ENCODE measurements at regions not wholly inside any gene's neighbourhood (a gene's known extent, or its start where the extent isn't known, plus 50 kb on each side); places are given as distances from the start of the nearest gene placed in this dataset.

- no peak for DNase-seq (ENCODE audit: low read depth)
Observed at GRCh38 chr16:35506898-35507194, 2047.4 kb downstream of the TP53TG3F start.

DNA sequence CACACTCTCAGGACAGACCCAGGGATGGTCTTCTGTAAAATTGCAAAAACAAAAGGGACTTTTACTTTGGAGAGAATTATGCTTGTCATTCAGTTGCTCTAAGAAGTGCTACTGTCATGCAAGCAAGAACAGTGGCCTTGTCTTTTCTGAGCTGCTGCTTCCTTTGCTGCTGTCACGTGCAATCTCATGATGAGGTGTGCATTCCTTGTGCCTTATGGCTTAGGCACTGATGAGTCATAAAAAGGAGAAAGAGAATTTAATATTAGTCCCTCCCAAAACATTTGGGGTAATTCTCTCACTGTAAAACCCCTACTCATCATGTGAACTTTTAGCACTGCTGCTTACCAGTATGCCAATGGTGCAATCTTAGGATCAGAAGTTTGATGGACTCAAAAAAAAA lies 2051.3 kb downstream of the TP53TG3F start:
- no peak for DNase-seq (ENCODE audit: low read depth)

- DNase-seq (ENCODE audit: low read depth), result no peak
Observed at GRCh38 chr16:35516551-35516950, 2057.1 kb downstream of the TP53TG3F start.

GRCh38 chr16:35516971-35517370 lies 2057.6 kb downstream of the TP53TG3F start:
- no peak for DNase-seq (ENCODE audit: low read depth)

DNA sequence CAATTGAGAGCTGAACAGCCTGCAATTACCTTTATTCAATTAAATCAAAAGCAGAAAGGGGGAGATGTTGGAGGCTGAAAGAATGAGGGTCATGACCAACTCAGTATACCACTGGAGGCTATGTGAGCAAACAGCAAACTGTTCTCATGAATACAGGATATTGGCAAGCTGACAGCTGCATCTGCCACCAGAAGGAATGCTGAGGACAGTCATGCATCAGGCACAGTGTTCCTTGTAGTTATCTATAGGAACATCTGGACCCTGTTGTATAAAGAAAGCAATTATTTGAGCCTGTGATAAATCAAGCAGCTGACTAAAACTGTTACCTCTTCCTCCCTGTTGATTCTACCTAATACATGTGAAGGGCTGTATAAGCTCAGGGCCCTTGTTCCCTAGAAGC lies 2064.6 kb downstream of the TP53TG3F start:
- DNase-seq (ENCODE audit: low read depth), result no peak

DNA sequence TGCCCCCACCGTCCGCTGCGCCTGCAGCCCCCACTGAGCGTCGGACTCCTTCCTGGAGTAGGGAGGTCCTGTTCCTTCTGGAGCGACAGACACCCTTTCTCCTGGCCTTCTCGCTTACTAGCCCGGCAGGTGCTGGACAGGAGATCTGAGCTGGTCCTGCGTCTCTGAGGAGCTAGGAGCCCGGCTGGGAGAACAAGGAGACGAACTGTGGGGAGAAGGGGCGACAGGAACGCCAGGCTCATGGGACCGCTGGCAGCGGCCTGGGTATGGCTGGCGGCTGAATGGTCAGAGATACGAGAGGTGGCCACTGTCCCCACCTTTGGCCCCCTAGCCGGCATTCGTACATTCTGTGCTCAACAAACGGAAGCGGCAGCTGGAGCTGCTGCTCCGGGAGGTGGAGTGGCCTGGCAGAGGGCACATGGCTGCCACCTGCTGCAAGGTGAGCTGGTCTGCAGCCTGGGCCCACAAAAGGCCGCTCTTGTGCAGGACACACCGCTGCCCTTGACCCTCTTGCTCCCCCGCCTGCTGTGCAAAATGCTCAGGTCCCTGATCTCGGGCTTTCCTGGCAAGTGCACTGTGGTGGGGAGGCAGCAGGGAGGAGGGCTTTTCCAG lies 2066.7 kb downstream of the TP53TG3F start:
- DNase-seq (ENCODE audit: low read depth), result no peak

GRCh38 chr16:35532576-35532975 lies 2073.2 kb downstream of the TP53TG3F start:
- no peak for DNase-seq (ENCODE audit: low read depth)

DNA sequence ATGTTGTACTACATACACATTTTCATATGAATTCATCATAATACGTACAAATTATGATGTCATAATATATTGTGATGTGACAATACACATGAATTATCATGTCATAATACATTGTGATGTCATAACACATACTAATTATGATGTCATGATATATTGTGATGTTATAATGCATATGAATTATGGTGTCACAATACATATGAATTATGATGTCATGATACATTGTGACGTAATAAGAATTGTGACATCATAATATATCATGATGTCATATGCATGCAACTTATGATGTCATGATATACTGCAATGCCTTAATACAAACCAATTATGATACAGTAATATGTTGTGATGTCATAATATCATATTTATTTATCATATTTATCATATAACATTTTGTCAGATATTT lies 2074.3 kb downstream of the TP53TG3F start:
- no peak for DNase-seq (ENCODE audit: low read depth)

DNA sequence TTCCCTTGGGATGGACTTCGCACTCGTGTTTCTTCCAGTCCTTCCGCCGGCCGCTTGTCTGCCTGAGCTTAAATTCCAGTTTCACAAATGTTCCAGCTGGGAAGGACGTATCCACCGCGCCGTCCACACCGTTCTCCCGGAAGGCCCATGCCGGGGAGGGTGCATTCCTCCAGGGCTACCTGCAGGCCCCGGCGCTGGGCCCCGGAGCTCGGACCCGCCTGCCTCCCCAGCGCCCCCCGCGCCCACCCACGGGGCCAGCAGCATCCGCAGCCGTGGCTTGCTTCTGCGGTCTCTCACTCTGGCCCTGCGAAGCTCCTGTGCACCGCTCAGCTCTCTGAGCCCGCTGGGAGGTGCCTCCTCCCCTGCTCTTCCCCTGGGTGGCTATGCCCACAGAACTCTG lies 2084.1 kb downstream of the TP53TG3F start:
- no peak for DNase-seq (ENCODE audit: low read depth)

DNA sequence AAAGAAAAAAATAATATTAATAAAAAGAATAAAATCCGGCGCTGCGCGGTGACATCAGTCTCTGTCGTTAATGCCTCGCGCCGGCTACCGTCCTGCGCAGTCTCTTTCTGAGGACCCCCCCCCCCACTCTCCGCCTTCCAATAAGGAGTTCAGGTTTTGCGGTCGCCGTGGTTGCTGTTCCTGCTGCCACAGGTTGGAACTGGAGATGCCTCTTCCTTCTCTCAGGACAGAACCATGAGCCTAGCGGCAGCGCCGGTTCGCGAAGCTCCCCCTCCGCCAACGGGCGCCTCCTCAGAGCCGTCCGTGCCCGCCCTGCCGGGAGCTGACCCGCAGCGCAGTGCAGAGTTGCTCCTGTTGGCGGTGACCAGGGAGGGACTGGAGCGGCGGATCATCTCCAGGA lies 2093.4 kb downstream of the TP53TG3F start:
- DNase-seq (ENCODE audit: low read depth), result no peak

DNA sequence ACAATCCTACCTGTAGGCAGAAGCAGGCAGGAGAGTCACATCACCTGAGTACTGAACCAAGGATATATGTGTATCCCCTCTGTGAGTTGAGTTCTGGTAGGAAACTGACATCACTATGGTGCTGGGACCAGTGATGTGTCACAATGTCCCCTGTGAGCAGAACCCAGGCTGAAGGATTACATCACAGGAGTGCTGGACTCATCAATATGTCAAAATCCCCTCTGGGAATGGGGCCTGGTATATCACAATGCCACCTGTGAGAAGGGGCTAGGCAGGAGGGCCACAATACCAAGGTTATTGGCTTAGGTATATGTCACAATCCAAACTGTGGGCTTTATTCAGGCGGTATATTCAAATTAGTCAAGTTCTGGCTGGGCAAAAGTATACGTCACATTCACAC lies 2098.3 kb downstream of the TP53TG3F start:
- DNase-seq (ENCODE audit: low read depth), result no peak

- no peak for DNase-seq (ENCODE audit: low read depth)
Observed at GRCh38 chr16:35559911-35560636, 2100.7 kb downstream of the TP53TG3F start.

GRCh38 chr16:35560637-35560984 lies 2101.2 kb downstream of the TP53TG3F start:
- DNase-seq (ENCODE audit: low read depth), result no peak

DNA sequence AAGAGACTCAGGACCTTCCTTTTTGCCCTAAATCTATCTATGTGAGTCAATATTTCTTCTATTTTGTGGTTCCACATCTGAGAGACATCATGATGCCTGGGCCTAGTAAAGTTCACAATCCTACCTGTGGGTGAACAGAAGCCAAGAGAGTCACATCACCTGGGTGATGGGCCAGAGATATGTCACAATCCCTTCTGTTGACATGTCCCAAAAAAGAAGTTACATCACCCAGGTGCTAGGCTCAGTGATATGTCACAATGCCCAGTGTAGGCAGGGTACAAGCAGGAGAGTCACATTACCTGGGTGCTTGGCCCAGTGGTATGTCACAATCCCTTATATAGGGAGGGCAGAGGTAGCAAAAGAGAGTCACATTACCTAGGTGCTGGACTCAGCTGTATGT lies 2101.9 kb downstream of the TP53TG3F start:
- no peak for DNase-seq (ENCODE audit: low read depth)

DNA sequence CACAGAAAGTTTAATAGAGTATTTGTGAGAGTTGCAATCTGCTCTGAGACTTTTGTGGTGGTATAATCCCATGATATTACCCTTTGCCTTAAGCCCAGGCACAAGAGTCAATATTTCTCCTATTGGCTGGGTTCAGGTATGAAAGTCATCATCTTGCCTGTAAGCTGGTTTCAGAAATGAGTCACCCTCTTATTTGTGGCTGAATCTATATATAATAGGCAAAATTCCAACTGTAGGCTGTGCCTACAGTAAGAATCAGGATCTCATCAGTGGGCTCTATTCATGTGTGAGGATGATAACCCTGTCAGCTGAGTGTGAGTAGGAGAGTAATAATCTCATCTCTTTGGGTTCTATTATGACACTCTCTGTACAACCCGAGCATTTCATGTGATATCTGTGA lies 2103.1 kb downstream of the TP53TG3F start:
- DNase-seq (ENCODE audit: low read depth), result no peak

GRCh38 chr16:35562919-35563318 lies 2103.5 kb downstream of the TP53TG3F start:
- no peak for DNase-seq (ENCODE audit: low read depth)

GRCh38 chr16:35564148-35564547 lies 2104.7 kb downstream of the TP53TG3F start:
- DNase-seq (ENCODE audit: low read depth), result no peak

DNA sequence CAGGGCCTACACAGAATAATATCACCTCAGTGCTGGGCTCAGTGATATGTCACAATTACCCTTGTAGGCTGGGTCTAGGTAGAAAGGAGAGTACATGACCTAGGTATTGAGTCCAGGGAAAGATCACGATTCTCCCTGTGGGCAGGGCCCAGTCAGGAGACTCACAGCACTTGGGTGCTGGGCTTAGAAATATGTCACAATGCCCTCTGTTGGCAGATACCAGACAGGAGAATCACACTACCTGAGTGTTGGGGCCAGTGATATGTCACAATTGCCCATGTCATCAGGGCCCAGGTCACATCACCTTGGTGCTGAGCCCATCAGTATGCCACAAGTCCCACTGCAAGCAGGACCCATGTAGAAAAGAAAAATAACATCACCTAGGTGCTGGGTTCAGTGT lies 2105.5 kb downstream of the TP53TG3F start:
- DNase-seq (ENCODE audit: low read depth), result no peak

DNA sequence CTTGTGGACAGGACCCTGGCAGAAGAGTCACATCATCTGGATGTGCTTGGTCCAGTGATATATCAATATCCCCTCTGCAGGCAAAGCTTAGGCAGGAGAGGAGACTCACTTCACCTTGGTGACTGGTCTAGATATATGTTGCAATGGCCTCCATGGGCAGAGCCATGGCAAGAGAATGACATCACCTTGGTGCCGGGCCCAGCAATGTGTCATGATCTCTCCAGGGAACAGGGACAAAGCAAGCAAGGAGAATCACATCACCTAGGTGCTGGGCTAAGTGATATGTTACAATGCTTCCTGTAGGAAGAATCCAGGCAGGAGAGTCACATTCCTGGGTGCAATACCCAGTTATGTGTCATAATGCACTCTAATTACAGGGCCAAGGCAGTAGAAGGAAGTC lies 2106.2 kb downstream of the TP53TG3F start:
- no peak for DNase-seq (ENCODE audit: low read depth)

DNA sequence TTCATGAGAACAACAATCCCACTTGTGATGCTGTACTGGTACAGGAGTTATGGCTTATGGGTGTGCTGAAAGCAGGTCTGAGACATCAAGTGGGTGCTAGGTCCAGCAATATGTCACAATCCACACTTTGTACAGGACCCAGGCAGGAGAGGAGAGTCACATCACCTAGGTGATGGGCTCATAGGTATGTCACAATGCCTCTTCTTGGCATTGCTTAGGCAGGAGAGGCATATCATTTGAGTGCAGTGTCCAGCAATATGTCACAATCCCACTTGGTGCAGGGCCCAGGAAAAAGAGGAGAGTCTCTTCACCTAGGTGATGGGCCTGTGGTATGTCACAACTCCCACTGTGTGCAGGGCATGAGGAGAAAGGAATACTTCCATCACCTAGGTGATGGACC lies 2110.0 kb downstream of the TP53TG3F start:
- DNase-seq (ENCODE audit: low read depth), result no peak

DNA sequence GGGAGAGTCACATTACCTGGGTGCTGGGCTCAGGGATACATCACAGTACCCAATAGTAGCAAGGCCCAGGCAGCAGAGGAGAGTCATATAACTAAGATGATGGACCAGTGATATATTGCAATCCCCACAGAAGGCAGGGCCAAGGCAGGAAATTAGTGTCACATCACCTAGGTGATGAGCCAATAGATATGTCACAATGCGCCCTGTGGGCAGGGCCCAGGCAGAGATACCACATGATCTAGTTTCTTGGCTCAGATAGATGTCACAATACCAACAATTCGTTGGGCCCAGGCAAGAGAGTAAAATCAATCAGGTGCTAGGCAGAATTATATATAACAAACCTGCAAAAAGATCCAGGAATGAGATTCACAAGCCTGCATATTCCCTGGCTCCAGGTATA lies 2111.5 kb downstream of the TP53TG3F start:
- DNase-seq (ENCODE audit: low read depth), result no peak

- no peak for DNase-seq (ENCODE audit: low read depth)
Observed at GRCh38 chr16:35572186-35572585, 2112.8 kb downstream of the TP53TG3F start.

DNA sequence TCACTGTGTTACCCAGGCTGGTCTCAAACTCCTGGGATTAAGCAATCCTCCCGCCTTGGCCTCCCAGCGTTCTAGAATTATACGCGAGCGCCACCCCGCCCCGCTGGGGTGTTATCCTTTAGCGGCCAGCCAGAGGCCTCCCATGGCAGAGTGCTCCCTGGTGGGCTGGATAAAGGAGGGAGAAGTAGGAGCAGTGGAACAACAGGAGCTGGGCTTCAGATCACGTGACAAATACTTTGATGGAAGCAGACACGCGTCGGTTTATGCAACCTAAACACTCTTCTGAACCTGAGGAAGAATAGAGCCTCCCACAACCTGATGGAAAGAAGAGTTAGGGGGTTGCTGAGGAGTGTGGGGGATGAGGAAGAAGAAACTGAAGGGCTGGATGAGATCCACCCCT lies 2114.0 kb downstream of the TP53TG3F start:
- no peak for DNase-seq (ENCODE audit: low read depth)

GRCh38 chr16:35574011-35574410 lies 2114.6 kb downstream of the TP53TG3F start:
- no peak for DNase-seq (ENCODE audit: low read depth)
